Panc1 (cell line): ENCODE measurements at regions not wholly inside any gene's neighbourhood (a gene's known extent, or its start where the extent isn't known, plus 50 kb on each side); places are given as distances from the start of the nearest gene placed in this dataset.
"Not testable (repeated sequence)": the region's sequence is repeated elsewhere in the genome, so short reads cannot be mapped to it uniquely, and the experiment has no call there.

Experiments
- ATAC-seq: fragments of 200-7000 bp; cut with Tn5 transposase; 2 replicates; pipeline ENCODE4 v1.9.1; 2020; ENCODE audit warnings: mild to moderate bottlenecking, moderate library complexity
- BruUV-seq: library from RNA; stranded (reverse); fragments of 400-500 nt; replicated peaks from 2 replicates; lab custom pipeline; 2021; lab: Mats Ljungman, UMichigan
- CTCF ChIA-PET: fragments of 300-600 bp; sonication (Branson Sonifier 250); formaldehyde crosslinking; loops from one replicate; lab custom pipeline; 2022; ENCODE audit warnings: antibody characterized with exemption; lab: Charles Lee
- POLR2A ChIA-PET: fragments of 300-600 bp; sonication (Branson Sonifier 250); formaldehyde crosslinking; loops from one replicate; lab custom pipeline; 2022; ENCODE audit warnings: antibody characterized with exemption; lab: Charles Lee
- DNase-seq: peaks from one replicate; pipeline ENCODE4 v3.0.0-alpha.2; 2010; ENCODE audit warnings: low read depth, low spot score
- H3K27ac ChIP-seq: 2 replicates; pipeline ENCODE4 v1.5.1; 2011; ENCODE audit warnings: mild to moderate bottlenecking, low read length, inconsistent platforms
- H3K27me3 ChIP-seq: fragments of 200-500 bp; sonication (Bioruptor generic); 2 replicates; pipeline ENCODE4 v1.6.0; 2014; ENCODE audit warnings: low read length, inconsistent platforms; ENCODE audit not compliant: control insufficient read depth, insufficient read depth
- H3K36me3 ChIP-seq: fragments of 200-500 bp; sonication (Bioruptor generic); 2 replicates; pipeline ENCODE4 v1.5.1; 2014; ENCODE audit warnings: inconsistent platforms, mild to moderate bottlenecking, low read length, moderate library complexity; ENCODE audit not compliant: control insufficient read depth, insufficient read depth
- H3K4me1 ChIP-seq: 2 replicates; pipeline ENCODE4 v1.5.1; 2011; ENCODE audit warnings: inconsistent platforms, mild to moderate bottlenecking, low read length, moderate library complexity; ENCODE audit not compliant: control insufficient read depth, insufficient read depth
- H3K4me3 ChIP-seq, 2 experiments: 2 replicates each; pipeline ENCODE4 v1.5.1; 2011 to 2012; ENCODE audit warnings: low read depth in 2 of 2, low read length in 2 of 2, mild to moderate bottlenecking in 2 of 2, inconsistent platforms in 1 of 2, moderate library complexity in 1 of 2
- H3K9me3 ChIP-seq: fragments of 200-500 bp; sonication (Bioruptor generic); 2 replicates; pipeline ENCODE4 v1.5.1; 2014; ENCODE audit warnings: low read depth, mild to moderate bottlenecking, inconsistent platforms, low read length, moderate library complexity; ENCODE audit not compliant: control insufficient read depth, insufficient read depth
- POLR2AphosphoS5 ChIP-seq: IDR thresholded peaks from 2 replicates; pipeline ENCODE4 v1.6.1; 2012; ENCODE audit warnings: mild to moderate bottlenecking, low read depth, low read length, moderate library complexity
- SIN3A ChIP-seq: IDR thresholded peaks from 2 replicates; pipeline ENCODE4 v1.6.1; 2012; ENCODE audit warnings: low read depth, mild to moderate bottlenecking, low read length, moderate library complexity, borderline replicate concordance; ENCODE audit not compliant: insufficient read depth
- TCF7L2 ChIP-seq: IDR thresholded peaks from 2 replicates; pipeline ENCODE4 v1.6.1; 2011; ENCODE audit warnings: mild to moderate bottlenecking, low read depth, low read length, inconsistent platforms
- in situ Hi-C: cut with HindIII; loops from 2 replicates; pipeline ENCODE4 v1.10.0; 2016; ENCODE audit warnings: low sequenced_read_pairs, low pct_unique_long_range_greater_than_20kb
- intact Hi-C: fragments of 100-400 bp; cut with micrococcal nuclease; formaldehyde crosslinking; loops from one replicate; pipeline ENCODE4 v1.10.0; 2022; ENCODE audit not compliant: unreplicated experiment
- TF ChIP-seq, protein P1 (sequence below): fragments of 450-650 bp; IDR thresholded peaks from 2 replicates; pipeline ENCODE4 v1.5.1; 2017; ENCODE audit warnings: mild to moderate bottlenecking
- TF ChIP-seq, protein P2 (sequence below), 2 experiments: IDR thresholded peaks; 2 replicates each; pipeline ENCODE4 v1.6.1; 2011 to 2012; ENCODE audit warnings: low read depth in 2 of 2, control low read depth in 1 of 2, low read length in 1 of 2, mild to moderate bottlenecking in 1 of 2, moderate library complexity in 1 of 2; ENCODE audit not compliant: insufficient read depth in 1 of 2

DNA sequence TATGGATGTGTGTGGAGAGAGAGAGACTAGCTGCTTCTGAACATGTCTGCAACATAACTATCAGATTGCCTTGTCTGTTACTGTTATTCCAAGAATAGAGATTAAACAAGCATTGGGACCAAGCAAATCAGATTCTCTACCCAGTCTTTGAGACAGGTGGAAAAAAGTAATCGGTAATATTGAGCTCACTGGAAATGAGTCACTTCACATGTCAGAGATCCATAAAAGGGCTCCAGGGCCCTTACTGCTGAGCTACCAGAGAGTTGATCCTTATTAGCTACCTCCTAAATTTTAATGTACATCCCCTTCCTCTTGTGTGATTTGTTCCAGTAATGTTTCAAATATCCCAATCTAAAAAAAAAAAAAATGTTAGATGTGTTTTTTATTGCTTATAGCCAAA is 2118.0 kb downstream of the PCDH9 start:
- no peak overlapping the region for H3K27ac ChIP-seq
- no peaks in the 10 kb centered on the region for H3K36me3 ChIP-seq
- no TSS peak for BruUV-seq
- in situ Hi-C loops (no loop called here), intact Hi-C loops (no loop called here)
- POLR2A ChIA-PET = no interaction called here
- CTCF ChIA-PET = no interaction called here
- ATAC-seq (peak; percentile 48; the same call in 1 of the 2 replicates), DNase-seq (peak; percentile 8)
- no peaks in the 10 kb centered on the region; the same call in 1 of the 2 replicates for H3K4me1 ChIP-seq
- H3K27me3 ChIP-seq = no peaks in the 10 kb centered on the region
- H3K9me3 ChIP-seq = no peaks in the 10 kb centered on the region
- no peak overlapping the region for H3K4me3 ChIP-seq
- TF ChIP-seq SIN3A (no peak), TCF7L2 (no peak), POLR2AphosphoS5 (no peak)
- TF ChIP-seq, protein P1, sequence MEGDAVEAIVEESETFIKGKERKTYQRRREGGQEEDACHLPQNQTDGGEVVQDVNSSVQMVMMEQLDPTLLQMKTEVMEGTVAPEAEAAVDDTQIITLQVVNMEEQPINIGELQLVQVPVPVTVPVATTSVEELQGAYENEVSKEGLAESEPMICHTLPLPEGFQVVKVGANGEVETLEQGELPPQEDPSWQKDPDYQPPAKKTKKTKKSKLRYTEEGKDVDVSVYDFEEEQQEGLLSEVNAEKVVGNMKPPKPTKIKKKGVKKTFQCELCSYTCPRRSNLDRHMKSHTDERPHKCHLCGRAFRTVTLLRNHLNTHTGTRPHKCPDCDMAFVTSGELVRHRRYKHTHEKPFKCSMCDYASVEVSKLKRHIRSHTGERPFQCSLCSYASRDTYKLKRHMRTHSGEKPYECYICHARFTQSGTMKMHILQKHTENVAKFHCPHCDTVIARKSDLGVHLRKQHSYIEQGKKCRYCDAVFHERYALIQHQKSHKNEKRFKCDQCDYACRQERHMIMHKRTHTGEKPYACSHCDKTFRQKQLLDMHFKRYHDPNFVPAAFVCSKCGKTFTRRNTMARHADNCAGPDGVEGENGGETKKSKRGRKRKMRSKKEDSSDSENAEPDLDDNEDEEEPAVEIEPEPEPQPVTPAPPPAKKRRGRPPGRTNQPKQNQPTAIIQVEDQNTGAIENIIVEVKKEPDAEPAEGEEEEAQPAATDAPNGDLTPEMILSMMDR = no peak
- TF ChIP-seq, protein P2, sequence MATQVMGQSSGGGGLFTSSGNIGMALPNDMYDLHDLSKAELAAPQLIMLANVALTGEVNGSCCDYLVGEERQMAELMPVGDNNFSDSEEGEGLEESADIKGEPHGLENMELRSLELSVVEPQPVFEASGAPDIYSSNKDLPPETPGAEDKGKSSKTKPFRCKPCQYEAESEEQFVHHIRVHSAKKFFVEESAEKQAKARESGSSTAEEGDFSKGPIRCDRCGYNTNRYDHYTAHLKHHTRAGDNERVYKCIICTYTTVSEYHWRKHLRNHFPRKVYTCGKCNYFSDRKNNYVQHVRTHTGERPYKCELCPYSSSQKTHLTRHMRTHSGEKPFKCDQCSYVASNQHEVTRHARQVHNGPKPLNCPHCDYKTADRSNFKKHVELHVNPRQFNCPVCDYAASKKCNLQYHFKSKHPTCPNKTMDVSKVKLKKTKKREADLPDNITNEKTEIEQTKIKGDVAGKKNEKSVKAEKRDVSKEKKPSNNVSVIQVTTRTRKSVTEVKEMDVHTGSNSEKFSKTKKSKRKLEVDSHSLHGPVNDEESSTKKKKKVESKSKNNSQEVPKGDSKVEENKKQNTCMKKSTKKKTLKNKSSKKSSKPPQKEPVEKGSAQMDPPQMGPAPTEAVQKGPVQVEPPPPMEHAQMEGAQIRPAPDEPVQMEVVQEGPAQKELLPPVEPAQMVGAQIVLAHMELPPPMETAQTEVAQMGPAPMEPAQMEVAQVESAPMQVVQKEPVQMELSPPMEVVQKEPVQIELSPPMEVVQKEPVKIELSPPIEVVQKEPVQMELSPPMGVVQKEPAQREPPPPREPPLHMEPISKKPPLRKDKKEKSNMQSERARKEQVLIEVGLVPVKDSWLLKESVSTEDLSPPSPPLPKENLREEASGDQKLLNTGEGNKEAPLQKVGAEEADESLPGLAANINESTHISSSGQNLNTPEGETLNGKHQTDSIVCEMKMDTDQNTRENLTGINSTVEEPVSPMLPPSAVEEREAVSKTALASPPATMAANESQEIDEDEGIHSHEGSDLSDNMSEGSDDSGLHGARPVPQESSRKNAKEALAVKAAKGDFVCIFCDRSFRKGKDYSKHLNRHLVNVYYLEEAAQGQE (IDR thresholded peaks at IDR 0.05; ENCODE audit: insufficient read depth in 1 of 2, low read depth in 2 of 2, low read length in 1 of 2) = no peak

GRCh38 chr13:65111223-65111622 is 2118.9 kb downstream of the PCDH9 start:
- DNase-seq (no peak), ATAC-seq (no peak)
- intact Hi-C loops (no loop called here), in situ Hi-C loops (no loop called here)
- H3K27me3 ChIP-seq = no peaks in the 10 kb centered on the region
- TF ChIP-seq TCF7L2 = no peak
- no peak for TF ChIP-seq POLR2AphosphoS5
- TF ChIP-seq, protein P1 = no peak
- TF ChIP-seq, protein P2 (IDR thresholded peaks at IDR 0.05; ENCODE audit: insufficient read depth in 1 of 2, low read depth in 2 of 2, low read length in 1 of 2) = no peak
- no peaks in the 10 kb centered on the region; the same call in 1 of the 2 replicates for H3K4me1 ChIP-seq
- H3K27ac ChIP-seq = no peak overlapping the region
- H3K4me3 ChIP-seq = no peak overlapping the region
- no peaks in the 10 kb centered on the region for H3K36me3 ChIP-seq
- CTCF ChIA-PET = no interaction called here
- no TSS peak for BruUV-seq
- POLR2A ChIA-PET = no interaction called here
- H3K9me3 ChIP-seq = no peaks in the 10 kb centered on the region

DNA sequence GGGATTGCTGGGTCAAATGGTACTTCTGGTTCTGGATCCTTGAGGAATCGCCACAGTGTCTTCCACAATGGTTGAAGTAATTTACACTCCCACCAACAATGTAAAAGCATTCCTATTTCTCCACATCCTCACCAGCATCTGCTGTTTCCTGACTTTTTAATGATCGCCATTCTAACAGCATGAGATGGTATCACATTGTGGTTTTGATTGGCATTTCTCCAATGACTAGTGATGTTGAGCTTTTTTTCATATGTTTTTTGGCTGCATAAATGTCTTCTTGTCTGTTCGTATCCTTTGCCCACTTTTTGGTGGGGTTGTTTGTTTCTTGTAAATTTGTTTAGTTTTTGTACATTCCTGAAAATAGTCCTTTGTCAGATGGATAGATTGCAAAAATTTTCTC is 2125.7 kb downstream of the PCDH9 start:
- intact Hi-C loops, H3K9me3 ChIP-seq: not testable (repeated sequence)

More for the DNA sequence above, 2125.7 kb downstream of the PCDH9 start:
- H3K36me3 ChIP-seq, H3K4me1 ChIP-seq, BruUV-seq, in situ Hi-C loops, DNase-seq, POLR2A ChIA-PET, H3K27me3 ChIP-seq, H3K27ac ChIP-seq, H3K4me3 ChIP-seq, CTCF ChIA-PET, ATAC-seq: not testable (repeated sequence)
